Common myeloid progenitor, CD34-positive (primary cell): ENCODE measurements at regions not wholly inside any gene's neighbourhood (a gene's known extent, or its start where the extent isn't known, plus 50 kb on each side); places are given as distances from the start of the nearest gene placed in this dataset.
"Not testable (repeated sequence)": the region's sequence is repeated elsewhere in the genome, so short reads cannot be mapped to it uniquely, and the experiment has no call there.

Source experiments
- CTCF ChIA-PET: fragments of 350-600 bp; sonication (Branson Sonifier 250); formaldehyde crosslinking; loops from one replicate; lab custom pipeline; 2021; ENCODE audit warnings: antibody characterized with exemption; lab: Charles Lee
- POLR2A ChIA-PET: fragments of 350-600 bp; sonication (Branson Sonifier 250); formaldehyde crosslinking; loops from one replicate; lab custom pipeline; 2021; ENCODE audit warnings: antibody characterized with exemption; lab: Charles Lee
- DNase-seq, 3 donors: peaks; one replicate each; pipeline versions ENCODE4 v3.0.0 to v3.0.0-alpha.2; 2013
- H3K27ac ChIP-seq, 2 experiments: 1 replicate in 1 of 2; 2 replicates in 1 of 2; pipeline ENCODE4 v1.7.0; 2013; ENCODE audit warnings: inconsistent platforms in 2 of 2, low read length in 2 of 2, mild to moderate bottlenecking in 2 of 2, low read depth in 1 of 2, moderate library complexity in 1 of 2; ENCODE audit not compliant: severe bottlenecking in 2 of 2, insufficient read depth in 1 of 2, poor library complexity in 1 of 2
- H3K27me3 ChIP-seq, 5 experiments: replicated peaks in 2 of 5; 1 replicate in 3 of 5; 2 replicates in 2 of 5; pipeline versions ENCODE4 v1.6.1 to v1.7.0; 2013; ENCODE audit warnings: low read length in 4 of 5, mild to moderate bottlenecking in 2 of 5, moderate library complexity in 2 of 5, inconsistent platforms in 1 of 5; ENCODE audit not compliant: insufficient read depth in 5 of 5, control insufficient read depth in 4 of 5
- H3K36me3 ChIP-seq, 4 experiments: 1 replicate in 2 of 4; 2 replicates in 2 of 4; pipeline versions ENCODE4 v1.6.1 to v1.7.0; 2013; ENCODE audit warnings: low read length in 3 of 4, control low read depth in 1 of 4, mild to moderate bottlenecking in 1 of 4; ENCODE audit not compliant: control insufficient read depth in 4 of 4, insufficient read depth in 4 of 4
- H3K4me1 ChIP-seq, 4 experiments: 1 replicate in 3 of 4; 2 replicates in 1 of 4; pipeline versions ENCODE4 v1.6.1 to v1.7.1; 2013; ENCODE audit warnings: low read length in 3 of 4, mild to moderate bottlenecking in 3 of 4, control low read depth in 1 of 4, inconsistent platforms in 1 of 4, moderate library complexity in 1 of 4; ENCODE audit not compliant: control insufficient read depth in 4 of 4, insufficient read depth in 4 of 4; ENCODE audit errors: control extremely low read depth in 1 of 4
- H3K4me3 ChIP-seq, 7 experiments: 1 replicate in 4 of 7; 2 replicates in 3 of 7; pipeline versions ENCODE4 v1.5.1 to v1.7.0; 2013; ENCODE audit warnings: mild to moderate bottlenecking in 7 of 7, low read length in 6 of 7, moderate library complexity in 6 of 7, inconsistent platforms in 2 of 7, low read depth in 2 of 7, control low read depth in 1 of 7; ENCODE audit not compliant: insufficient read depth in 4 of 7, control insufficient read depth in 1 of 7; ENCODE audit errors: extremely low read depth in 1 of 7
- H3K9me3 ChIP-seq, 5 experiments: 1 replicate in 4 of 5; 2 replicates in 1 of 5; pipeline versions ENCODE4 v1.6.1 to v1.7.1; 2013; ENCODE audit warnings: low read length in 4 of 5, mild to moderate bottlenecking in 2 of 5, inconsistent platforms in 1 of 5, low read depth in 1 of 5, moderate library complexity in 1 of 5; ENCODE audit not compliant: control insufficient read depth in 4 of 5, insufficient read depth in 2 of 5; ENCODE audit errors: control extremely low read depth in 1 of 5
- WGBS: methylation state at CpG from one replicate; pipeline ENCODE4 v1.1.5; 2013; ENCODE audit not compliant: insufficient coverage; 5-methylcytosine and 5-hydroxymethylcytosine counted together

GRCh38 chr1:149724618-149725302, 57.7 kb upstream of the FCGR1A start:
- H3K36me3 ChIP-seq, DNase-seq, H3K4me3 ChIP-seq, H3K27ac ChIP-seq, POLR2A ChIA-PET, H3K9me3 ChIP-seq, CTCF ChIA-PET, H3K4me1 ChIP-seq, H3K27me3 ChIP-seq: not testable (repeated sequence)
- no CpG with 5 or more reads among the region's 3 CpGs for WGBS

- POLR2A ChIA-PET, H3K4me3 ChIP-seq, CTCF ChIA-PET, H3K27me3 ChIP-seq, H3K27ac ChIP-seq, H3K4me1 ChIP-seq, H3K36me3 ChIP-seq, H3K9me3 ChIP-seq, DNase-seq: not testable (repeated sequence)
- 100% methylated on average over 2 of the region's 4 CpGs for WGBS
These were observed 55.8 kb upstream of the FCGR1A start for GRCh38 chr1:149726688-149727087.

- H3K27me3 ChIP-seq, H3K4me1 ChIP-seq, H3K27ac ChIP-seq, CTCF ChIA-PET, DNase-seq, H3K4me3 ChIP-seq, POLR2A ChIA-PET, H3K36me3 ChIP-seq, H3K9me3 ChIP-seq: not testable (repeated sequence)
- WGBS, result no CpG with 5 or more reads among the region's 3 CpGs
These were observed 53.9 kb upstream of the FCGR1A start for GRCh38 chr1:149728598-149728997.
